Endothelial cell of umbilical vein (primary cell): ENCODE measurements at regions not wholly inside any gene's neighbourhood (a gene's known extent, or its start where the extent isn't known, plus 50 kb on each side); places are given as distances from the start of the nearest gene placed in this dataset.

Experiments used
- BruUV-seq: library from RNA; stranded (reverse); fragments of 400-500 nt; replicated peaks from 2 replicates; lab custom pipeline; 2021; lab: Mats Ljungman, UMichigan
- CTCF ChIA-PET: fragments of 300-600, 350-600 bp; sonication (Branson Sonifier 250); formaldehyde crosslinking; loops from one replicate; lab custom pipeline; 2021; ENCODE audit warnings: antibody characterized with exemption, inconsistent platforms; lab: Charles Lee
- POLR2A ChIA-PET: fragments of 300-600, 350-600 bp; sonication (Branson Sonifier 250); formaldehyde crosslinking; loops from one replicate; lab custom pipeline; 2021; ENCODE audit warnings: antibody characterized with exemption, inconsistent platforms; lab: Charles Lee
- DNase-seq: peaks from one replicate; pipeline ENCODE4 v3.0.0-alpha.2; 2011; ENCODE audit warnings: low read depth, low spot score
- FAIRE-seq: peaks from 2 replicates; lab custom pipeline; 2011; peaks lifted over from hg19 to GRCh38; lab: Jason Lieb, UNC
- H2AFZ ChIP-seq: 2 replicates; pipeline ENCODE4 v1.6.0; 2012; ENCODE audit warnings: low read depth, low read length, control low read depth, inconsistent platforms
- H3K27ac ChIP-seq: 2 replicates; pipeline ENCODE4 v1.5.1; 2011; ENCODE audit warnings: low read depth, mild to moderate bottlenecking, control low read depth, low read length, moderate library complexity; ENCODE audit not compliant: insufficient read depth
- H3K27me3 ChIP-seq, 2 experiments: 2 replicates each; pipeline versions ENCODE4 v1.6.0 to v1.6.1; 2011; ENCODE audit warnings: low read length in 2 of 2, mixed read lengths in 1 of 2; ENCODE audit not compliant: control insufficient read depth in 2 of 2, insufficient read depth in 2 of 2
- H3K36me3 ChIP-seq, 2 experiments: 2 replicates in 1 of 2; 3 replicates in 1 of 2; pipeline ENCODE4 v1.5.1; 2011; ENCODE audit warnings: low read length in 2 of 2, mild to moderate bottlenecking in 1 of 2, moderate library complexity in 1 of 2; ENCODE audit not compliant: control insufficient read depth in 2 of 2, insufficient read depth in 2 of 2; ENCODE audit errors: extremely low read depth in 1 of 2
- H3K4me1 ChIP-seq: 3 replicates; pipeline ENCODE4 v1.5.1; 2011; ENCODE audit warnings: mild to moderate bottlenecking, low read length; ENCODE audit not compliant: control insufficient read depth, insufficient read depth; ENCODE audit errors: extremely low read depth
- H3K4me2 ChIP-seq: 2 replicates; pipeline ENCODE4 v1.6.1; 2011; ENCODE audit warnings: low read length, control low read depth, mixed read lengths; ENCODE audit not compliant: insufficient read depth
- H3K4me3 ChIP-seq, 3 experiments: fragments of 200-600 bp in 1 of 3; sonication (generic), shearing (Covaris generic) in 1 of 3; replicated peaks in 1 of 3; 2 replicates each; pipeline ENCODE4 v1.5.1; 2011 to 2016; ENCODE audit warnings: control low read depth in 3 of 3, low read length in 3 of 3, mild to moderate bottlenecking in 2 of 3, inconsistent platforms in 1 of 3, low read depth in 1 of 3, moderate library complexity in 1 of 3; ENCODE audit not compliant: insufficient read depth in 1 of 3
- H3K79me2 ChIP-seq: 2 replicates; pipeline ENCODE4 v1.6.0; 2012; ENCODE audit warnings: low read length, inconsistent platforms; ENCODE audit not compliant: control insufficient read depth, insufficient read depth
- H3K9ac ChIP-seq: replicated peaks from 2 replicates; pipeline ENCODE3; 2011; ENCODE audit warnings: low read length, control low read depth; ENCODE audit not compliant: insufficient read depth; ENCODE audit errors: extremely low read depth
- H3K9me1 ChIP-seq: replicated peaks from 3 replicates; pipeline ENCODE4 v1.6.0; 2011; ENCODE audit warnings: mild to moderate bottlenecking, low read length; ENCODE audit not compliant: control insufficient read depth, insufficient read depth; ENCODE audit errors: extremely low read depth
- H3K9me3 ChIP-seq: replicated peaks from 2 replicates; pipeline ENCODE4 v1.5.1; 2012; ENCODE audit warnings: low read length, inconsistent platforms; ENCODE audit not compliant: control insufficient read depth, insufficient read depth
- H4K20me1 ChIP-seq: replicated peaks from 2 replicates; pipeline ENCODE3; 2011; ENCODE audit warnings: mild to moderate bottlenecking, low read length; ENCODE audit not compliant: control insufficient read depth, insufficient read depth; ENCODE audit errors: extremely low read depth
- EZH2 ChIP-seq: IDR thresholded peaks from 2 replicates; pipeline ENCODE4 v1.6.1; 2012; ENCODE audit warnings: borderline replicate concordance, low read depth, mild to moderate bottlenecking, moderate library complexity, low read length, inconsistent platforms; ENCODE audit not compliant: severe bottlenecking
- FOS ChIP-seq: IDR thresholded peaks from 2 replicates; pipeline ENCODE4 v1.6.1; 2011; ENCODE audit warnings: mild to moderate bottlenecking, low read length, moderate library complexity, borderline replicate concordance; ENCODE audit not compliant: insufficient read depth
- GATA2 ChIP-seq: IDR thresholded peaks from 2 replicates; pipeline ENCODE4 v1.7.0; 2011; ENCODE audit warnings: low read depth, mild to moderate bottlenecking, moderate library complexity, mixed read lengths, low read length; ENCODE audit not compliant: insufficient read length, insufficient read depth
- JUN ChIP-seq: IDR thresholded peaks from 2 replicates; pipeline ENCODE4 v1.6.1; 2011; ENCODE audit warnings: borderline replicate concordance, low read depth; ENCODE audit not compliant: insufficient read length, insufficient read depth
- MYC ChIP-seq: IDR thresholded peaks from one replicate; pipeline ENCODE4 v1.6.1; 2011; ENCODE audit warnings: mild to moderate bottlenecking, low read depth, low read length
- POLR2A ChIP-seq: IDR thresholded peaks from 2 replicates; pipeline ENCODE4 v1.6.1; 2012; ENCODE audit warnings: low read depth, mild to moderate bottlenecking, control low read depth, low read length
- POLR2AphosphoS5 ChIP-seq: IDR thresholded peaks from 2 replicates; pipeline ENCODE4 v1.6.1; 2012; ENCODE audit warnings: low read depth, mild to moderate bottlenecking, control low read depth, low read length, moderate library complexity; ENCODE audit not compliant: insufficient read depth
- dilution Hi-C: fragments of 300-500 bp; cut with MboI; formaldehyde crosslinking; loops from one replicate; pipeline ENCODE4 v1.15.0; 2019; ENCODE audit warnings: low sequenced_read_pairs; ENCODE audit not compliant: extremely low pct_ligation_motif_present
- intact Hi-C: fragments of 100-400 bp; cut with micrococcal nuclease; formaldehyde crosslinking; loops from one replicate; pipeline ENCODE4 v1.10.0; 2022
- TF ChIP-seq, protein P1 (sequence below): IDR thresholded peaks from 2 replicates; pipeline ENCODE4 v1.6.1; 2011; ENCODE audit not compliant: insufficient read depth, insufficient read length
- TF ChIP-seq, protein P2 (sequence below), 2 donors: IDR thresholded peaks; 1 replicate in 1 of 2; 2 replicates in 1 of 2; pipeline ENCODE4 v1.5.1; 2011; ENCODE audit warnings: low read length in 2 of 2, mild to moderate bottlenecking in 2 of 2, moderate library complexity in 2 of 2, control low read depth in 1 of 2, inconsistent platforms in 1 of 2, low read depth in 1 of 2; ENCODE audit not compliant: insufficient read depth in 1 of 2; ENCODE audit errors: extremely low read depth in 1 of 2

DNA sequence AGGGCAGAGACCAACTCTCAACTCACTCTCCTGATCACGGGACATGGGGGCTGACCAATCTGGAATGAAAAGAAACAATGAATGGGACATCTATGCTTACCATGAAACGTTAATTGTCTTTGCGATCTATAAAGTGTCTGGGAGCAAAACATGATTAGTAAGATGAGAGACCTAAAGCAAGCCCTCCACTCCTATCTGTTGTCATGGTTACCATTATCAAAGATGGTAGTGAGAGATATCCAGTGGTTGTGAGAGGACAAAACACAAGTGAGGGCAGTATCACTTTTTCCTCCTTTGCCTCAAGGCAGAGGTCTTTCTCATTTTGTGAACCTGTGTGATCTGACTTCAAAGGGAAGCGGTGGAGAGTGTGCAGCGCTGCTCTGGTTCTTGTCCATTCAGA lies 130.1 kb downstream of the LSM5 start:
- ChIA-PET POLR2A (no interaction called here), CTCF (interaction anchor here (1.4 kb wide), 1 partner anchor 12 kb away, joined by 7 read pairs; no protein-coding TSS in a partner anchor)
- Histone ChIP-seq H2AFZ (no peak overlapping the region), H3K36me3 (no peaks in the 10 kb centered on the region), H3K27me3 (no peaks in the 10 kb centered on the region), H3K27ac (no peak overlapping the region), H3K4me1 (no peaks in the 10 kb centered on the region), H3K9me3 (no peaks in the 10 kb centered on the region), H4K20me1 (no peaks in the 10 kb centered on the region), H3K4me3 (no peak overlapping the region), H3K4me2 (no peak overlapping the region), H3K9me1 (no peaks in the 10 kb centered on the region), H3K9ac (no peak overlapping the region), H3K79me2 (no peaks in the 10 kb centered on the region)
- no peak for FAIRE-seq
- no TSS peak for BruUV-seq
- intact Hi-C loops: no loop called here
- TF ChIP-seq POLR2AphosphoS5 (no peak), GATA2 (no peak), FOS (no peak), MYC (no peak), EZH2 (no peak), POLR2A (no peak), JUN (no peak)
- TF ChIP-seq, protein P1, sequence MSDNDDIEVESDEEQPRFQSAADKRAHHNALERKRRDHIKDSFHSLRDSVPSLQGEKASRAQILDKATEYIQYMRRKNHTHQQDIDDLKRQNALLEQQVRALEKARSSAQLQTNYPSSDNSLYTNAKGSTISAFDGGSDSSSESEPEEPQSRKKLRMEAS: no peak
- TF ChIP-seq, protein P2, sequence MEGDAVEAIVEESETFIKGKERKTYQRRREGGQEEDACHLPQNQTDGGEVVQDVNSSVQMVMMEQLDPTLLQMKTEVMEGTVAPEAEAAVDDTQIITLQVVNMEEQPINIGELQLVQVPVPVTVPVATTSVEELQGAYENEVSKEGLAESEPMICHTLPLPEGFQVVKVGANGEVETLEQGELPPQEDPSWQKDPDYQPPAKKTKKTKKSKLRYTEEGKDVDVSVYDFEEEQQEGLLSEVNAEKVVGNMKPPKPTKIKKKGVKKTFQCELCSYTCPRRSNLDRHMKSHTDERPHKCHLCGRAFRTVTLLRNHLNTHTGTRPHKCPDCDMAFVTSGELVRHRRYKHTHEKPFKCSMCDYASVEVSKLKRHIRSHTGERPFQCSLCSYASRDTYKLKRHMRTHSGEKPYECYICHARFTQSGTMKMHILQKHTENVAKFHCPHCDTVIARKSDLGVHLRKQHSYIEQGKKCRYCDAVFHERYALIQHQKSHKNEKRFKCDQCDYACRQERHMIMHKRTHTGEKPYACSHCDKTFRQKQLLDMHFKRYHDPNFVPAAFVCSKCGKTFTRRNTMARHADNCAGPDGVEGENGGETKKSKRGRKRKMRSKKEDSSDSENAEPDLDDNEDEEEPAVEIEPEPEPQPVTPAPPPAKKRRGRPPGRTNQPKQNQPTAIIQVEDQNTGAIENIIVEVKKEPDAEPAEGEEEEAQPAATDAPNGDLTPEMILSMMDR (IDR thresholded peaks at IDR 0.05; ENCODE audit: extremely low read depth in 1 of 2, insufficient read depth in 1 of 2, low read depth in 1 of 2, low read length in 2 of 2): no peak
- dilution Hi-C loops: no loop called here
- no peak for DNase-seq
